ENCODE measurements at regions not wholly inside any gene's neighbourhood (a gene's known extent, or its start where the extent isn't known, plus 50 kb on each side); places are given as distances from the start of the nearest gene placed in this dataset.

DNA sequence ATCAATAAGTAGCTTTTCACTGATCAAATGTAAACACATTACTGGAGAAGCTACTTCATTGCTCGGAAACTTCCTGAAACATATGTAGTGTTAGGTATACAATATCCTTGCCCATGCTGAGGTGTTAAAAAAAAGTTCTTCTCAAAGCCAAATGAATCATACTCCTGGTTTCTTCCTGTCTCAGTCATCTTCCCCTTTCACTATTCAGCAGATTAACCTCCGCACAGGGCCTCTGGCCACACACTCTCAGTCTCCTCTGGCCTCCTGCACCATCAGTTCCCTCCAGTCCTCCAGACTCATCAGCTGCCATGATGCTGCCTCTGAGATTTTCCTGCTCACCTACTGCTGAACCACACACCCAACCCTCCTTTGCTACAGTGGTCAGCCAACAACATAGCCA is 70.5 kb upstream of the BOC start:
- no peak for DNase-seq

DNA sequence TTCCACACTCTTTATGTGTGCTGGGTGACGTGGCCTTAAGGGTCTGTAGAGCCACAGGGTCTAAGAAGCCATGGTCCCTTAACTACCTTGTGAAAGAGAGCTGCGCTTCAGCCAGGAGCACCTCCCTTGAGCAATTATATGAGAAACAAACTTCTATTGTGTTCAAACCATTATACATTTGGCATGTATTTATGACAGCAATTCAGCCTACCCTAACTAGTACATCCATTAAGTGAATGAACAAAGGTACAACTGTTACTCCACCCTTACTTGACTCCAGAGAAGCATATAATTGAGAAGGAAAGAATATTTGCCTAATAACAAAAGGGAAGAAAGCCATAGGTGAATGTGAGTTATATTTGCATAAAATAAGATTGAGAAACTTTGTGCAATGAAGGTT is 69.8 kb upstream of the BOC start:
- DNase-seq: no peak

DNA sequence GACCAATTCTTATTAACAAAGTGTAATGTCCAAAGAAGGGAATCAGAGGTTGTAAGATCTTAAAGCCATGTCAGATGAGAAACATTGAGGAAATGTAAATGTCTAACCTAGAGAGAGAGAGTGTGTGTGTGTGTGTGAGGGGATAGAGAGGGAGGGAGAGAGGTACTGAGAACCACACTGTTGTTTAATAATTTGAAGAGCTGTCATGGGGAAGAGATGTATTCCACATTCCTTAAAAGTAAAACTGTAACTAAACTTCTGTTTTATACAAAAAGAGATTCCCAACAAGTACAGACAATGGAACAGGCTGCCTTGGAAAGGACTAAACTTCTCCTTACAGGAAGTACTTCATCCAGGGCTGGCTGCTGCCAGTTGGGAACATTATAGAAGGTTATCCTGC is 68.9 kb upstream of the BOC start:
- DNase-seq: no peak

DNA sequence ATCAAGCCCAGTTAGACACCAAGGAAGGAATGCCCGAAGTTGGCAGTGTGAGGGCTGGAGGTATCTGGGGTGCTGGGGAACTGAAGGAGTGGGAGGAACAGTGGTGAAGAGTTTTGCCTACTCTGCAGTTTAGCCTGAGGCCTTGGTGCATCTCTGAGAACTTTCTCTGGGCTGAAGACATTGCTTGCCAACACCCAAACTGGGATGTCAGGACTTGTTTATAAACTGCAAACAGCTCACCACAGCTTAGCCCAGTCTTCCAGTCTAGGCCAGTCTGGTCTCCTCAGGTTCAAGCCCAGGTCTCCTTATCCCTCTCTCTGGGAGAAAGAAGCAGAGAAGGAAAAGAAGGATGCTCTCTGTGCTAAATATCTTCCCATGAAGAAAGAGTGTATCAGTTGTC is 68.0 kb upstream of the BOC start:
- DNase-seq: no peak

DNA sequence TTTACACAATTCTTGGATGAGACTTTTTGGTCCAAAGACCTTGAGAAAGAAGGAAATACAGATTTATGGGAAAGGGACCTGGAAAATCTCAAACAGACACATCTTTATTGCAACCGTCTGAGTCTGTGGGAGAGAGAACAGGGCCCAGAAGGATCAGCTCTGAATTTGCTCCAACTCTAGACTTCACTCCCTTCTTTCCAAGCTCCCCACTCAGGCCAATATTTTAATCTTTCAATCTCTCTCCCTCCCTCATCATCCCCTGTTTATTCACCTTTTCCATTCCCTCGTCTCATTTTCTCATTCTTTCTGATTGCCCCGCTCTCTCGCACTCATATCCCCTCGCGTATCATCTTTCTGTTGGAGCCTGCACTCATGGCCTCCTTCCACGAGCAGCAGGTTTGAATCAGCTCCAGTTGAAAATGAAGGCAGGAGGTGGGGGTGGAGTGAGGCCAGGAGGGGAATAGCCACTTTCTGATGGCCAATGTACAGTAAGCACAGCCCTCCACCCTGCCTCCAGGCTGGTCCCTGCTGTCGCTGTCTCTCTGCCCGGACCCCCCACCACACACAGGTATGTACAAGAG is 63.6 kb upstream of the BOC start:
- no peak for DNase-seq

DNA sequence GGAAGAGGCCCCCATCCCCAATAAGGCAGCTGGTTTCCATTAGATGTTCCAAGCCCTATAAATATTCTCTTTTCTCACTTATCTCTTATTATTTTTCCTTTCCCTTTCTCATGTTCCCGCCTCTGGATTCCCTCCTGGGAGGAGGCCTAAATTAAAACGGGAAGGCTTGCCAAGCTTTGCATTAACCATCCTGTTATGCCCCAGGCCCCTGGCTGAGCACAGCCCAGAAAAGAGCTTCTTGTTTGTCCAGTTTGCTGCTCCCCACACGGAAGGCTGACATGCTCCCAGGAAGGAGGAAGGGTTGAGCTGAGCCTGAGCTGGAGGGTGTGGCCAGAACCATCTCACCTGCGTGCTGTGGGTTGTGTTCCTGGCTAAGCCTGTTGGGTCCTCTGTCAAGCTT is 63.1 kb upstream of the BOC start:
- no peak for DNase-seq

DNA sequence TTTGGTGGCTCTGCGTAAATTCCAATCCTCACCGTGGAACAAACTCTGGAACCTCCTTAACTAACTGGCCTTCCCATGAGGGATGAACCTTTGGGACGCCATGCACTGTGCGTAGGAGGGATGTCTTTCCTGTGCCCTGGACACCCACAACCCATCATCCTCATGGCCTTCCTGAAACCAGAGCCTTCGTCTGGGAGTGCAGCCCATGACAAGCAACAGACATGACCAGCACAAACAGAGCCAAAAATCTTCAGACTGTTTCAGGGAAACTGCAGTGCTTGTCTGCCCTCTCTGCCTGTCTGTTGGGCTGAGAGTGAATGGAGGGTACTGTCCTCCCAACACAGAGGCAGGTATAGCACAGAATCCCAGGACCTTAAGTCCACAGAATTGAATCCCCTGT is 61.1 kb upstream of the BOC start:
- no peak for DNase-seq

DNA sequence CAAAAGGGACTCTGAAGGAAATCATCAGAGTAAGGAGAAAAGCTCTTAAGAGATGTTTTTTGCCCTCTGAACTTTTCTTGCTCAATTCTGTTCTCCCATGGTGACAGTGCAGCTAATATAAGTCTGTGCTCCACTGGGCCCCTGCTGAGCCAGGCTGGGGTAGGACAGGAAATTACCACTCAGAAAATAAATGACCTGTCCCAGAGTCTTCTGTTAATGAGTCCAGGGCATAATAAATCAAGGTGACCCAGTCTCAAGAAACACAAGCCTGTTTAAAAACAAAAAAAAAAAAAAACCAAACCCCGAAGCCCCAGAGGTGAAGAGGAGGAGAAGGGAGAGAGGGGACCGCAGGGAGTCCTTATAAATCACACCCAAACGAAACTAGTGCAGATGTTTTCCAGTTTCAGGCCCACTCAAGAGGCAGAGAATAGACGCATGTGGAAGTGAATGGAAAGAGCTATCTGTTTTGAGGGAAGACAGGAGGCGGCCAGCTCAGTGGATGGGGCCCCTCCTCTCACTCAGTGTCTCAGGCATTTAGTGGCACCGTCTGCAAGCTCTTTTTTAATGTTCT is 59.8 kb upstream of the BOC start:
- no peak for DNase-seq

DNA sequence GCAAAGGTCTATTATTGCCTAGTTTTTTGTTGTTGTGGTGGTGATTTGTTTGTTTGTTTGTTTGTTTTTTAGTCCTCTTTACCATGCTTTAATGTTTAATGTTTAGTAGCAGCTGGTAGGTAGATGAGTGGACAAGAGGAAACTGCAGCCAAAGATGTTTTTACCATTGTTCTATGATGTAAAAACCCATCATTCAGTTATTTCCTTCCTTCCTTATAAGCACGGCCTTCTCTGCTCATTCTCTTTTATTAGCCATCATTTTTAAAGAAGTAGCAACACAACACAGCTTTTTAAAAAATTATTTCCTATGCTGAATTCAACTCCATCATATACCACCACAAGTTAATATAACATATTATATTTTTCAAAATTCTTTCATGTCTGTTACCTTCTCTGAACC is 58.5 kb upstream of the BOC start:
- DNase-seq: no peak

DNA sequence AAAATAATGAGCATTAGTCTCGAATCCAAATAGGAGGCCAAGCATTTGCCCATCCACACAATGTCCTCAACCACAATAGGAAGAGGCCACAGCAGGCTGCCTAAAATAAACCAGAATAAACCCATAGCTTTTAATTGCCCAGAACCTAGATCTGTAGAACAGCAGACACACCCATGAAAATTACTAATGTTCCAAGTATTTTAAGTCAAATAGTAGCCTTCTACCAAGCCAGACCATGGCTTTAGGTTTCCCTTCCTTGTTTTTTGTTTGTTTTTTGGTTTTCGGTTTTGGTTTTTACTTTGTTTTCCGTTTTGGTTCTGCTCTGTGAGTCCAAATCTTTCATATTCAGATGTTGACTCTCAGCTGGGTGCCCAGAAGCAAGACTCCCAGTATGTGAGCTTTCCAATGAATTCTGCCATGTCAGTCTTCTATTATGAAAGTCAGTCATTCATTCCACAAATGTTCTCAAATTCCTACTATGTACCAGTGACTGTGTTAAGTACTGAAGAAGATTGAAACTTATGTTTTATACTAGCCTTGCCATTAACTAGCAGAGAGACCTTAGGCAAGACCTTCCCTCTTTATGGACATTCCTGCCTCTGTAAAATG is 57.8 kb upstream of the BOC start:
- DNase-seq: no peak

DNA sequence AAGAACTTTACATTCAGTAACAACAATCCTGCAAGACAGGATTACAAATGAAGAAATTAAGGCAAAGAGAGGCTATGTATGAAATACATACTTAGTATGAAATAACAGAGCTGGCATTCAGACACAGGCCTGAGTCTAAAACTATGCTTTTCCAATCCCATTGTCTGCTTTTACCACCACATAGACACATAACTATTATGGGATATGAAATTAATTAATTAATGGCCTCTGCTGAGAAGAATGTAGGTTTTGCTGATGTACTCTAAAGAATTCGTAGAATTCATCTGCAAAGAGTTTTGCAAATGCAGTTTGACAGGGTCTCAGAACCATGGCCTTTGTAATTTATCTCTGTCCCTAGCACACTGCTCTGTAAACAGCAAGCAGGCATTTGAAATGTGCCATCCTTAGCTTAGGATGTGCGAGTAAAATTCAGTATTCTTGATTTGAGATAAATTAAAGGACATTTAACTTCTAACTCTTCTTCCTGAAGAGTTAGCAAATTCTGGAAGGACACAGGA is 54.5 kb upstream of the BOC start:
- no peak for DNase-seq

DNA sequence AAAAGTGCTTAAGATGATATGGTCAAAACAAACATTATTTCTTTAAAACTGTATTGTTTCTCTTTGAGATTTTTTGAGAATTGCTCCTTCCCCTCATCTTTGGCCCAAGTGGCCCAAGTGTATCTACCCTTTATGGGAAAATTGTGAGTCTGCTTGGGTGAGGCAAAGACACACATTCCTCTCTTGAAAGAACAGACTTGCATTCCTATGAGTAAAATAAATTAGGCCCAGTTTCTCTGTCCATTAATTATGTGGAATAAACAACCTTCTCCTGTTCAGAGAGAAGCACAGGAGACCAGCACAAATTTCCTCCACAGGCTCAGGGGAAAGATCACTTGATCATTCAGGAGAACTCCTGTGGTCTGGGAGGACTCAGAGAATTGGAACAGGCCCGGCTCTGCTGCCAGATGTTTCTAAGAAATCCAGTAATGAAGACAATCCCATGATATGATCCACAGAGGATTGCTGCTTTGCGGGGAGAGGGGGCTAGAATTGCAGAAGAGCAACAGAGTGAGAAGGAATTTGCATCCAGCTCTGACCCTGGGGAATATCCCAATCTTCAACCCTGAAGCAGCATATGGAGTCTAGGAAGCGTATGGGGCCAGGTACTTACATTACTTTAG is 53.8 kb upstream of the BOC start:
- no peak for DNase-seq

DNA sequence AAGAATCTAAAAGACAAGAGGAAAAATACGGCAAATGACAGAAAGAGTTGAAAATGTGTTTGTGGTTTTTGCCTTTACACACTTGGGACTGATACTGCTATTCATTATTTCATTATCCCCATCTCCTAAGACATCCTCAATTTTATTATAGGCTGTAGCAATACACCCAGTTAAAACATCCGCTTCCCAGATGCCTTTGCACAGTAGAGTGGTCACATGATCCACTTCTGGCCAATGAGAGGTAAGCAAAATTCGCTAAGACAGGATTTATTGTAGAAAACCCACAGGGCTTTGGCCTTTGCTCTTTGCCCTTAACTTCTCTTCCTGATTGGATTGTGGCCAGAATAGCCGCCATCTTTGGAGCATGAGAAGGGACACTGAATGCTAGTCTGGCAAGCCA is 53.2 kb upstream of the BOC start:
- no peak for DNase-seq
